HepG2 (cell line): ENCODE measurements at regions not wholly inside any gene's neighbourhood (a gene's known extent, or its start where the extent isn't known, plus 50 kb on each side); places are given as distances from the start of the nearest gene placed in this dataset.

Experiments
- ETS1 ChIP-seq: sonication (generic); formaldehyde crosslinking; IDR thresholded peaks from 2 replicates; pipeline ENCODE4 v1.4.0; 2020; ENCODE audit warnings: missing genetic modification reagents
- FLYWCH1 ChIP-seq: sonication (generic); formaldehyde crosslinking; IDR thresholded peaks from 2 replicates; pipeline ENCODE4 v1.8.1; 2023; ENCODE audit warnings: mild to moderate bottlenecking, missing genetic modification reagents
- IRX3 ChIP-seq: sonication (generic); formaldehyde crosslinking; IDR thresholded peaks from 2 replicates; pipeline ENCODE4 v1.8.1; 2023; ENCODE audit warnings: mild to moderate bottlenecking, low read depth, missing genetic modification reagents, borderline replicate concordance
- NCOA2 ChIP-seq: sonication (generic); formaldehyde crosslinking; IDR thresholded peaks from 2 replicates; pipeline ENCODE4 v1.8.0; 2022; ENCODE audit warnings: inconsistent platforms
- NFATC3 ChIP-seq: sonication (generic); formaldehyde crosslinking; IDR thresholded peaks from 2 replicates; pipeline ENCODE4 v1.5.1; 2020; ENCODE audit warnings: mild to moderate bottlenecking, missing genetic modification reagents
- RBM39 ChIP-seq: fragments of 200-400 bp; formaldehyde crosslinking; IDR thresholded peaks from one replicate; pipeline ENCODE4 v1.6.1; 2018; ENCODE audit warnings: antibody characterized with exemption, mild to moderate bottlenecking, low read depth, low read length; ENCODE audit not compliant: poor library complexity, severe bottlenecking
- TBL1XR1 ChIP-seq: fragments of 150-350 bp; IDR thresholded peaks from 2 replicates; pipeline ENCODE4 v1.6.1; 2014; ENCODE audit warnings: borderline replicate concordance, low read length; ENCODE audit not compliant: partially characterized antibody
- YEATS2 ChIP-seq: sonication (generic); formaldehyde crosslinking; IDR thresholded peaks from 2 replicates; pipeline ENCODE4 v1.4.0; 2020; ENCODE audit warnings: missing genetic modification reagents, borderline replicate concordance
- ZNF143 ChIP-seq: sonication (generic); formaldehyde crosslinking; IDR thresholded peaks from 2 replicates; pipeline ENCODE4 v1.4.0; 2020; ENCODE audit warnings: missing genetic modification reagents
- ZNF280B ChIP-seq: sonication (generic); formaldehyde crosslinking; IDR thresholded peaks from 2 replicates; pipeline ENCODE4 v1.5.0; 2020; ENCODE audit warnings: missing genetic modification reagents, mild to moderate bottlenecking, borderline replicate concordance
- ZNF33B ChIP-seq: sonication (generic); formaldehyde crosslinking; IDR thresholded peaks from 2 replicates; pipeline ENCODE4 v1.5.1; 2020; ENCODE audit warnings: mild to moderate bottlenecking, missing genetic modification reagents
- ZNF564 ChIP-seq: sonication (generic); formaldehyde crosslinking; IDR thresholded peaks from 2 replicates; pipeline ENCODE4 v1.8.1; 2023; ENCODE audit warnings: mild to moderate bottlenecking, missing genetic modification reagents
- ZNF709 ChIP-seq: sonication (generic); formaldehyde crosslinking; IDR thresholded peaks from 2 replicates; pipeline ENCODE4 v1.5.0; 2020; ENCODE audit warnings: mild to moderate bottlenecking, missing genetic modification reagents
- ZNF883 ChIP-seq: sonication (generic); formaldehyde crosslinking; IDR thresholded peaks from 2 replicates; pipeline ENCODE4 v1.5.1; 2020; ENCODE audit warnings: mild to moderate bottlenecking, missing genetic modification reagents; ENCODE audit errors: not compliant biosample characterization
- ZZZ3 ChIP-seq: sonication (generic); formaldehyde crosslinking; IDR thresholded peaks from 2 replicates; pipeline ENCODE4 v1.4.0; 2020; ENCODE audit warnings: missing genetic modification reagents, mild to moderate bottlenecking, borderline replicate concordance

- TF ChIP-seq ZNF280B (CRISPR knock-in tag) (no peak), YEATS2 (CRISPR knock-in tag) (no peak), ETS1 (no peak), NCOA2 (CRISPR knock-in tag) (peak; percentile 47; the same call in 1 of the 2 replicates), ZNF564 (CRISPR knock-in tag) (no peak), ZNF33B (no peak), ZNF709 (CRISPR knock-in tag) (no peak), FLYWCH1 (CRISPR knock-in tag) (no peak), NFATC3 (CRISPR knock-in tag) (no peak), ZZZ3 (CRISPR knock-in tag) (no peak), ZNF883 (CRISPR knock-in tag) (no peak), RBM39 (no peak), ZNF143 (CRISPR knock-in tag) (no peak), TBL1XR1 (no peak), IRX3 (CRISPR knock-in tag) (no peak)
Measured at GRCh38 chr4:188534297-188534696, 395.1 kb downstream of the TRIML1 start (continued).
